ENCODE measurements at regions not wholly inside any gene's neighbourhood (a gene's known extent, or its start where the extent isn't known, plus 50 kb on each side); places are given as distances from the start of the nearest gene placed in this dataset.

DNA sequence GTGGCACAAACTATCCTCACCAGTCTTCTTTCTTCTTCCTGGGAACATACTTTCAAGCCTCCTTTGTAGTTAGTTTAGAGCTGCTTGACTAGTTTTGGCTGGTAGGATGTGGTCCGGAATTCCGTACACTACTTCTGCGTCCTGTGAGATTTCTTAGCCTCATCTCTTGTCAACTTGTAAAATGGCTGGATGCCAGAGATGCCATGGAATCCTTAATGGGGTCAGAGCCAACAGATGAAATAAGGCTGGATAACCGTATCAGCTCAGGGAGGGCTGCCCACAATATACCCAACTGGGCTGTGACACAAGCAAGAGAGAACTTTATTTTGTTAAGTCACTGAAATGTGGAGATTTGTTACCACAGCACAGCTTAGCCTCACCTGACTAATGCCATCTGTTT is 466.9 kb upstream of the MDFIC2 start:
- TF ChIP-seq, protein P1, sequence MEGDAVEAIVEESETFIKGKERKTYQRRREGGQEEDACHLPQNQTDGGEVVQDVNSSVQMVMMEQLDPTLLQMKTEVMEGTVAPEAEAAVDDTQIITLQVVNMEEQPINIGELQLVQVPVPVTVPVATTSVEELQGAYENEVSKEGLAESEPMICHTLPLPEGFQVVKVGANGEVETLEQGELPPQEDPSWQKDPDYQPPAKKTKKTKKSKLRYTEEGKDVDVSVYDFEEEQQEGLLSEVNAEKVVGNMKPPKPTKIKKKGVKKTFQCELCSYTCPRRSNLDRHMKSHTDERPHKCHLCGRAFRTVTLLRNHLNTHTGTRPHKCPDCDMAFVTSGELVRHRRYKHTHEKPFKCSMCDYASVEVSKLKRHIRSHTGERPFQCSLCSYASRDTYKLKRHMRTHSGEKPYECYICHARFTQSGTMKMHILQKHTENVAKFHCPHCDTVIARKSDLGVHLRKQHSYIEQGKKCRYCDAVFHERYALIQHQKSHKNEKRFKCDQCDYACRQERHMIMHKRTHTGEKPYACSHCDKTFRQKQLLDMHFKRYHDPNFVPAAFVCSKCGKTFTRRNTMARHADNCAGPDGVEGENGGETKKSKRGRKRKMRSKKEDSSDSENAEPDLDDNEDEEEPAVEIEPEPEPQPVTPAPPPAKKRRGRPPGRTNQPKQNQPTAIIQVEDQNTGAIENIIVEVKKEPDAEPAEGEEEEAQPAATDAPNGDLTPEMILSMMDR (conservative IDR thresholded peaks at IDR 0.05; ENCODE audit: low read depth, low read length): no peak
- no peak overlapping the region for H3K9ac ChIP-seq
- no peaks in the 10 kb centered on the region for H3K27me3 ChIP-seq (ENCODE audit: insufficient read depth, low read depth)
- H3K4me3 ChIP-seq (IDR thresholded peaks at IDR 0.05; ENCODE audit: insufficient read depth, low read depth, low read length): no peak overlapping the region
- H4K20me1 ChIP-seq (ENCODE audit: insufficient read depth): no peaks in the 10 kb centered on the region
- no peaks in the 10 kb centered on the region for H3K79me2 ChIP-seq (ENCODE audit: insufficient read depth, low read depth)
- H3K4me2 ChIP-seq: no peak overlapping the region
- no peak overlapping the region for H3K27ac ChIP-seq
- H3K36me3 ChIP-seq (ENCODE audit: insufficient read depth): no peaks in the 10 kb centered on the region
- no peaks in the 10 kb centered on the region for H3K4me1 ChIP-seq (ENCODE audit: low read depth, poor library complexity, severe bottlenecking)
- no peak overlapping the region for H2AFZ ChIP-seq (ENCODE audit: low read depth)

DNA sequence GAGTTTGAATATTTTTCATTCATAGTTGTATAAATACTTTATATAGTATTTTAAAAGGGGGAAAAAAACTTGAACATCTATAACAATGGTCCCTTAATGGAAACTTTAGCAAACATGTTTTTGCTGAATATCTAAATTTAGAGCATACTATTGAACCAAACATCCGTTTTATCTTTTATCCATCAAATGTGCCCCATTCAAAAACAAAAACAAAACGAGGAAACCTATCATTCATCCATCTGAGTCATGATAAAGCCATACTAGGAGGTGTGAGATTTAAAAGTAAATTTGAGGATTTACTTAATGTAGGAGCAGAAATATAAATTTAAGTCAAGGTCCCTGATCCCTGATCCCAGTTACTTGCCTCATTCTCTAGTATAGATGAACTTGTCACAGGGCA is 463.6 kb upstream of the MDFIC2 start:
- H3K9ac ChIP-seq: no peak overlapping the region
- H3K79me2 ChIP-seq (ENCODE audit: insufficient read depth, low read depth): no peaks in the 10 kb centered on the region
- H3K4me3 ChIP-seq (IDR thresholded peaks at IDR 0.05; ENCODE audit: insufficient read depth, low read depth, low read length): no peak overlapping the region
- H3K27me3 ChIP-seq (ENCODE audit: insufficient read depth, low read depth): no peaks in the 10 kb centered on the region
- TF ChIP-seq, protein P1 (conservative IDR thresholded peaks at IDR 0.05; ENCODE audit: low read depth, low read length): no peak
- no peak overlapping the region for H3K4me2 ChIP-seq
- H3K27ac ChIP-seq: no peak overlapping the region
- H2AFZ ChIP-seq (ENCODE audit: low read depth): no peak overlapping the region
- no peaks in the 10 kb centered on the region for H4K20me1 ChIP-seq (ENCODE audit: insufficient read depth)
- no peaks in the 10 kb centered on the region for H3K36me3 ChIP-seq (ENCODE audit: insufficient read depth)
- H3K4me1 ChIP-seq (ENCODE audit: low read depth, poor library complexity, severe bottlenecking): peaks cover 5% of the 10 kb centered on the region

DNA sequence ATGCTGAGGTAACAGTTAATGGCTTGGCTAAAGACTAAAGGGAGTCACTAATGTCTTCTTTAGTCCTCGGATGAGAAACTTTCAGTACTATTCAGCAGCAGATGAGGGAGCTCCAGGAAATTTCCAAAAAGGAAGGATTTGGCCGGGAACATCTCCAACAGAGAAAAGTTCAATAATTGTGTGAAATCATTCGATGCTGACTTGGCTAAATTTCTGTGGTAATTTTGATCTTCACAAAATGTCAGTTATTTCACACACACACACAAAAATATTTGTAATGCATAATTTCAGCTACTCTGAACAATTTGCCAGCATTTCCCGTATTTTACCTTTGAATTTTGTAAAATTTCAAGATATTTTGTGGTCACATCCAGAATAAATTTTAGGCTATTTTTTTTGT is 462.8 kb upstream of the MDFIC2 start:
- Histone ChIP-seq H3K4me3 (IDR thresholded peaks at IDR 0.05; ENCODE audit: insufficient read depth, low read depth, low read length) (no peak overlapping the region), H3K4me1 (ENCODE audit: low read depth, poor library complexity, severe bottlenecking) (peaks cover 5% of the 10 kb centered on the region), H2AFZ (ENCODE audit: low read depth) (no peak overlapping the region), H3K27me3 (ENCODE audit: insufficient read depth, low read depth) (no peaks in the 10 kb centered on the region), H3K79me2 (ENCODE audit: insufficient read depth, low read depth) (no peaks in the 10 kb centered on the region), H3K9ac (no peak overlapping the region), H3K36me3 (ENCODE audit: insufficient read depth) (no peaks in the 10 kb centered on the region), H3K4me2 (no peak overlapping the region), H3K27ac (no peak overlapping the region), H4K20me1 (ENCODE audit: insufficient read depth) (no peaks in the 10 kb centered on the region)
- TF ChIP-seq, protein P1 (conservative IDR thresholded peaks at IDR 0.05; ENCODE audit: low read depth, low read length): no peak

DNA sequence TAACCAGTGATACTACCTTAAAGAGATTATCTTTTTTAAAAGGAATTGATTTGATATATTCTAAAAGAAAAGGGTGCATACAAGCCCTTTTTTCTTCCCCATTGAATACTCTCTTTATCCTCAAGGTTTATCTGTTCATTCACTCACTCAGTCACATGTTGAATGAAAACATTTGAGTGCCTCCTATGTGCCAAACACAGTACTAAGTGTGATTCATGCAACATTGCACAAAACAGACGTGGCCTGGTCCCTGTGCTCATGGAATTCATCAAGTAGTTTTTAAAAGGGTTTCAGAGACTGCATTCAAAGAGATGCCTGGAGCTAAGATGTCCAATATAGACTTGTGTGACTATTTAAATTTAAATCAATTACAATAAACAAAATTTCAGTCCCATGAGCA is 462.2 kb upstream of the MDFIC2 start:
- H4K20me1 ChIP-seq (ENCODE audit: insufficient read depth): no peaks in the 10 kb centered on the region
- H3K9ac ChIP-seq: no peak overlapping the region
- H3K79me2 ChIP-seq (ENCODE audit: insufficient read depth, low read depth): no peaks in the 10 kb centered on the region
- H3K4me2 ChIP-seq: no peak overlapping the region
- TF ChIP-seq, protein P1 (conservative IDR thresholded peaks at IDR 0.05; ENCODE audit: low read depth, low read length): no peak
- H3K27ac ChIP-seq: no peak overlapping the region
- H3K27me3 ChIP-seq (ENCODE audit: insufficient read depth, low read depth): no peaks in the 10 kb centered on the region
- no peak overlapping the region for H3K4me3 ChIP-seq (IDR thresholded peaks at IDR 0.05; ENCODE audit: insufficient read depth, low read depth, low read length)
- H3K4me1 ChIP-seq (ENCODE audit: low read depth, poor library complexity, severe bottlenecking): peaks cover 5% of the 10 kb centered on the region
- H3K36me3 ChIP-seq (ENCODE audit: insufficient read depth): no peaks in the 10 kb centered on the region
- no peak overlapping the region for H2AFZ ChIP-seq (ENCODE audit: low read depth)
